SU-DHL-6 (cell line): ENCODE measurements at regions not wholly inside any gene's neighbourhood (a gene's known extent, or its start where the extent isn't known, plus 50 kb on each side); places are given as distances from the start of the nearest gene placed in this dataset.

Experiments
- H2AFZ ChIP-seq: fragments of 200-600 bp; sonication (generic); 2 replicates; pipeline ENCODE4 v1.6.1; 2014; ENCODE audit warnings: low read depth, mild to moderate bottlenecking, moderate library complexity, mixed read lengths, antibody characterized with exemption, low read length; ENCODE audit not compliant: severe bottlenecking
- H3F3A ChIP-seq: fragments of 200-600 bp; shearing (Covaris generic); 2 replicates; pipeline ENCODE4 v1.6.0; 2016; ENCODE audit warnings: antibody characterized with exemption, mild to moderate bottlenecking; ENCODE audit not compliant: insufficient read depth
- H3K27ac ChIP-seq: fragments of 200-600 bp; sonication (generic); 2 replicates; pipeline ENCODE4 v1.5.1; 2016; ENCODE audit warnings: low read depth, mild to moderate bottlenecking, low read length, moderate library complexity, mixed read lengths
- H3K27me3 ChIP-seq: fragments of 200-600 bp; sonication (generic), shearing (Covaris generic); 2 replicates; pipeline ENCODE4 v1.6.0; 2014; ENCODE audit warnings: mild to moderate bottlenecking, low read length
- H3K36me3 ChIP-seq: fragments of 200-600 bp; sonication (generic); 2 replicates; pipeline ENCODE4 v1.6.1; 2014; ENCODE audit warnings: mild to moderate bottlenecking, low read length, mixed read lengths
- H3K4me2 ChIP-seq: fragments of 300-600, 200-600 bp; shearing (Covaris generic), sonication (generic); 2 replicates; pipeline ENCODE4 v1.6.0; 2014; ENCODE audit warnings: low read length, low read depth, mild to moderate bottlenecking; ENCODE audit not compliant: poor library complexity, severe bottlenecking
- H3K4me3 ChIP-seq: fragments of 200-600 bp; sonication (generic); 2 replicates; pipeline ENCODE4 v1.5.1; 2014; ENCODE audit warnings: antibody characterized with exemption, low read length, mild to moderate bottlenecking, mixed read lengths; ENCODE audit not compliant: insufficient read depth, poor library complexity, severe bottlenecking
- H3K79me2 ChIP-seq: fragments of 200-600 bp; sonication (generic); 2 replicates; pipeline ENCODE4 v1.6.1; 2014; ENCODE audit warnings: mild to moderate bottlenecking, low read length, moderate library complexity; ENCODE audit not compliant: insufficient read depth
- H3K9ac ChIP-seq: fragments of 200-600 bp; sonication (generic); 2 replicates; pipeline ENCODE4 v1.7.0; 2014; ENCODE audit warnings: mild to moderate bottlenecking, low read length
- H3K9me2 ChIP-seq: fragments of 200-600 bp; sonication (generic); replicated peaks from 2 replicates; pipeline ENCODE4 v1.6.1; 2014; ENCODE audit warnings: low read length; ENCODE audit not compliant: insufficient read depth
- H3K9me3 ChIP-seq: fragments of 200-600 bp; sonication (generic); 2 replicates; pipeline ENCODE4 v1.6.1; 2014; ENCODE audit warnings: low read length, mixed read lengths; ENCODE audit not compliant: insufficient read depth
- H4K20me1 ChIP-seq: fragments of 200-600 bp; sonication (generic); 2 replicates; pipeline ENCODE4 v1.6.1; 2014; ENCODE audit warnings: low read depth, mild to moderate bottlenecking, antibody characterized with exemption, low read length, moderate library complexity, mixed read lengths
- CTCF ChIP-seq: fragments of 200-600 bp; sonication (generic); IDR thresholded peaks from one replicate; pipeline ENCODE4 v1.5.1; 2017; ENCODE audit warnings: antibody characterized with exemption, mild to moderate bottlenecking, low read length, moderate library complexity; ENCODE audit not compliant: insufficient read depth, poor library complexity, severe bottlenecking
- EZH2phosphoT487 ChIP-seq: fragments of 200-600 bp; sonication (generic), shearing (Covaris generic); conservative IDR thresholded peaks from 2 replicates; pipeline ENCODE4 v1.6.1; 2018; ENCODE audit warnings: mild to moderate bottlenecking, antibody characterized with exemption, low read length, moderate library complexity, mixed read lengths

DNA sequence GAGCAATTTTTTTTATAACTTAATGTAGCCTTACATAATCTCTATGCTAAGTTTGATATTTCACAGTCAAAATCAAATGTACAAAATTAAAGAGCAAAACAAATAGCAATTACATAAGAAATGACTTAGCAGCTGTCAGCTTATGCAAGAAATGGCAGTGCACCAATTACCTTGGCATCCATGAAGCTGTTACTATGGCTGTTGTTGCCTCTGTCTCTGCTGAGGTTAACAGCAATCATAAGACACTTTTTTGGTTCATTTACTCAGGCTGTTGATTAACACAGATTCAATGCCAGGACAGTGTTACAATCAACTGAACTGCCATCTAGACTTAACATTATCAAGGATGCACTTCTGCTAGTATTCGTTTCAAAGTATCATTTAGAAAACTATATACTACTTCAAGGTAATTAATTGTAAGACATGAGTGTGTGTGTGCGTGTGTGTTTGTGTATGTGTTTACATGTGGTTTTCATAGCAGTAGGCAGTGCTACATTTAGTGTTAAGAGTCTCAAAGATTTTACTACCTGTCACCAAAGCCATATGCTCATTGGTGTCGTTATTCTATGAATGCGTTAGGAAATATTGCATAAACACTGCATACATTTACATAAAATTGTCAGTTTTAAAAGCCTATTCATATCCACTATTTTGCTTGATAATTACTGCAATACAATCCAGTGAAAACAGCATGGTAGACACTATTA, 1084.2 kb upstream of the COX7C start:
- TF ChIP-seq EZH2phosphoT487 (no peak), CTCF (no peak)
- Histone ChIP-seq H3K9ac (no peak overlapping the region), H3K9me2 (no peaks in the 10 kb centered on the region), H3K79me2 (no peaks in the 10 kb centered on the region), H3K4me3 (no peak overlapping the region), H3K36me3 (no peaks in the 10 kb centered on the region), H3K9me3 (no peaks in the 10 kb centered on the region), H3K27ac (no peak overlapping the region), H3K4me2 (no peak overlapping the region), H3F3A (no peaks in the 10 kb centered on the region), H4K20me1 (no peaks in the 10 kb centered on the region), H3K27me3 (no peaks in the 10 kb centered on the region), H2AFZ (no peak overlapping the region)

- Histone ChIP-seq H3K27me3 (no peaks in the 10 kb centered on the region), H3K9me3 (no peaks in the 10 kb centered on the region), H3K36me3 (no peaks in the 10 kb centered on the region), H3K4me3 (no peak overlapping the region), H3K79me2 (no peaks in the 10 kb centered on the region), H3K4me2 (no peak overlapping the region), H3K27ac (no peak overlapping the region), H3F3A (no peaks in the 10 kb centered on the region), H4K20me1 (no peaks in the 10 kb centered on the region), H3K9me2 (no peaks in the 10 kb centered on the region), H2AFZ (no peak overlapping the region), H3K9ac (no peak overlapping the region)
- no peak for TF ChIP-seq CTCF
- no peak for TF ChIP-seq EZH2phosphoT487
Measured at GRCh38 chr5:85538362-85538761, 1079.4 kb upstream of the COX7C start.

GRCh38 chr5:85545129-85545528, 1072.6 kb upstream of the COX7C start:
- Histone ChIP-seq H3K27me3 (no peaks in the 10 kb centered on the region), H3K9me2 (no peaks in the 10 kb centered on the region), H2AFZ (no peak overlapping the region), H3K9ac (no peak overlapping the region), H3K79me2 (no peaks in the 10 kb centered on the region), H3K36me3 (no peaks in the 10 kb centered on the region), H3F3A (no peaks in the 10 kb centered on the region), H3K27ac (no peak overlapping the region), H3K4me2 (no peak overlapping the region), H3K9me3 (no peaks in the 10 kb centered on the region), H4K20me1 (no peaks in the 10 kb centered on the region), H3K4me3 (no peak overlapping the region)
- no peak for TF ChIP-seq EZH2phosphoT487
- TF ChIP-seq CTCF = no peak
